K562 (cell line): ENCODE measurements at regions not wholly inside any gene's neighbourhood (a gene's known extent, or its start where the extent isn't known, plus 50 kb on each side); places are given as distances from the start of the nearest gene placed in this dataset.

Experiments used
- ATAC-seq: fragments of 200-7000 bp; cut with Tn5 transposase; 3 replicates; pipeline ENCODE4 v1.9.1; 2020; ENCODE audit warnings: moderate library complexity
- BruUV-seq: library from RNA; stranded (reverse); fragments of 400-500 nt; replicated peaks from 2 replicates; lab custom pipeline; 2021; lab: Mats Ljungman, UMichigan
- CTCF ChIA-PET: fragments of 300-600 bp; formaldehyde crosslinking; extraction: SDS; loops from one replicate; lab custom pipeline; 2021; ENCODE audit warnings: low intra/inter-chr PET ratio; lab: Yijun Ruan, JAX
- POLR2A ChIA-PET: fragments of 300-600, 350-650 bp; sonication (Branson Sonifier 250); formaldehyde crosslinking; extraction: SDS; loops from one replicate; lab custom pipeline; 2021; ENCODE audit warnings: antibody characterized with exemption, inconsistent platforms; lab: Yijun Ruan, JAX
- DNase-seq, 4 experiments: peaks; one replicate each; pipeline versions ENCODE4 v3.0.0 to v3.0.0-alpha.2; 2011 to 2018; ENCODE audit warnings: low spot score in 3 of 4, mixed read lengths in 3 of 4; ENCODE audit errors: extremely low read depth in 1 of 4
- FAIRE-seq: peaks from 2 replicates; lab custom pipeline; 2011; peaks lifted over from hg19 to GRCh38; lab: Jason Lieb, UNC
- H2AFZ ChIP-seq: 2 replicates; pipeline ENCODE4 v1.6.0; 2011; ENCODE audit warnings: low read depth, low read length, control low read depth, inconsistent platforms
- H3K27ac ChIP-seq: fragments of 200-600 bp; 3 replicates; pipeline ENCODE4 v1.8.0; 2011; ENCODE audit warnings: low read depth, mild to moderate bottlenecking, control low read depth, inconsistent platforms, low read length, moderate library complexity, mixed read lengths; ENCODE audit errors: extremely low read depth
- H3K27me3 ChIP-seq, 2 experiments: fragments of 300-600 bp in 1 of 2; 2 replicates in 1 of 2; 3 replicates in 1 of 2; pipeline versions ENCODE4 v1.6.0 to v1.8.0; 2011; ENCODE audit warnings: inconsistent platforms in 2 of 2, low read length in 2 of 2, mild to moderate bottlenecking in 1 of 2, mixed read lengths in 1 of 2, moderate library complexity in 1 of 2; ENCODE audit not compliant: control insufficient read depth in 2 of 2, insufficient read depth in 2 of 2
- H3K36me3 ChIP-seq: fragments of 300-600 bp; 3 replicates; pipeline ENCODE4 v1.8.0; 2011; ENCODE audit warnings: mild to moderate bottlenecking, low read length, inconsistent platforms; ENCODE audit not compliant: control insufficient read depth, insufficient read depth
- H3K4me1 ChIP-seq, 2 experiments: fragments of 200-600 bp in 1 of 2; replicated peaks in 1 of 2; 2 replicates in 1 of 2; 3 replicates in 1 of 2; pipeline versions ENCODE4 v1.5.1 to v1.8.0; 2011; ENCODE audit warnings: inconsistent platforms in 2 of 2, low read length in 2 of 2, mild to moderate bottlenecking in 1 of 2, mixed read lengths in 1 of 2, moderate library complexity in 1 of 2; ENCODE audit not compliant: control insufficient read depth in 2 of 2, insufficient read depth in 2 of 2
- H3K4me2 ChIP-seq: 2 replicates; pipeline ENCODE4 v1.6.1; 2011; ENCODE audit warnings: low read length, control low read depth, inconsistent platforms, mixed read lengths; ENCODE audit not compliant: insufficient read depth
- H3K4me3 ChIP-seq: fragments of 200-600 bp; sonication (generic), shearing (Covaris generic); 2 replicates; pipeline ENCODE4 v1.5.1; 2016; ENCODE audit warnings: control low read depth, inconsistent platforms
- H3K79me2 ChIP-seq: fragments of 200-600 bp; 3 replicates; pipeline ENCODE4 v1.8.0; 2011; ENCODE audit warnings: low read length, inconsistent platforms; ENCODE audit not compliant: control insufficient read depth, insufficient read depth
- H3K9ac ChIP-seq, 2 experiments: 2 replicates each; pipeline versions ENCODE4 v1.6.0 to v1.6.1; 2011; ENCODE audit warnings: low read depth in 2 of 2, low read length in 2 of 2, control low read depth in 1 of 2, inconsistent platforms in 1 of 2, mild to moderate bottlenecking in 1 of 2, mixed read lengths in 1 of 2; ENCODE audit not compliant: insufficient read depth in 1 of 2
- H3K9me1 ChIP-seq: one replicate; pipeline ENCODE4 v1.6.0; 2011; ENCODE audit warnings: inconsistent platforms, mild to moderate bottlenecking, low read length, moderate library complexity; ENCODE audit not compliant: control insufficient read depth, insufficient read depth
- H3K9me3 ChIP-seq: replicated peaks from 2 replicates; pipeline ENCODE4 v1.5.1; 2011; ENCODE audit warnings: low read depth, low read length, inconsistent platforms; ENCODE audit not compliant: control insufficient read depth, insufficient read depth
- H4K20me1 ChIP-seq: replicated peaks from 2 replicates; pipeline ENCODE4 v1.6.1; 2011; ENCODE audit warnings: low read length, inconsistent platforms, mixed read lengths; ENCODE audit not compliant: control insufficient read depth, insufficient read depth
- ESRRA ChIP-seq: fragments of 450-650 bp; IDR thresholded peaks from 2 replicates; pipeline ENCODE4 v1.6.1; 2014; ENCODE audit warnings: low read depth, mild to moderate bottlenecking, moderate library complexity, borderline replicate concordance
- HDAC8 ChIP-seq: fragments of 450-650 bp; IDR thresholded peaks from 2 replicates; pipeline ENCODE4 v1.6.1; 2016; ENCODE audit warnings: mild to moderate bottlenecking, missing genetic modification characterization, moderate library complexity, missing compliant biosample characterization
- MAZ ChIP-seq, 2 experiments: fragments of 450-650 bp in 1 of 2; sonication (generic) in 1 of 2; formaldehyde crosslinking; IDR thresholded peaks in 1 of 2; conservative IDR thresholded peaks in 1 of 2; 2 replicates each; pipeline versions ENCODE4 v1.4.0 to v1.5.0; 2020; ENCODE audit warnings: mild to moderate bottlenecking in 1 of 2, missing genetic modification reagents in 1 of 2
- MCM2 ChIP-seq: fragments of 450-650 bp; IDR thresholded peaks from 2 replicates; pipeline ENCODE4 v1.6.1; 2017; ENCODE audit warnings: low read depth, mild to moderate bottlenecking
- NUFIP1 ChIP-seq: fragments of 450-650 bp; IDR thresholded peaks from 2 replicates; pipeline ENCODE4 v1.6.1; 2018; ENCODE audit not compliant: partially characterized antibody
- PYGO2 ChIP-seq: fragments of 450-650 bp; IDR thresholded peaks from 2 replicates; pipeline ENCODE4 v1.6.1; 2016; ENCODE audit warnings: mild to moderate bottlenecking, missing genetic modification characterization, moderate library complexity, missing compliant biosample characterization
- RNF2 ChIP-seq: sonication (generic); IDR thresholded peaks from 2 replicates; pipeline ENCODE4 v1.6.1; 2016
- SIN3B ChIP-seq: fragments of 450-650 bp; IDR thresholded peaks from 2 replicates; pipeline ENCODE4 v1.6.1; 2017; ENCODE audit warnings: low read depth, mild to moderate bottlenecking, moderate library complexity
- TRIM28 ChIP-seq: fragments of 450-650 bp; IDR thresholded peaks from 2 replicates; pipeline ENCODE4 v1.6.1; 2017
- WGBS: fragments of 100-300 bp; shearing (Covaris generic); methylation state at CpG from one replicate; pipeline ENCODE4 v1.1.6; 2016; ENCODE audit warnings: low coverage, mixed read lengths; ENCODE audit not compliant: insufficient coverage; ENCODE audit errors: missing lambda C conversion rate; 5-methylcytosine and 5-hydroxymethylcytosine counted together
- in situ Hi-C: fragments of 300-500 bp; cut with MboI; formaldehyde crosslinking; loops from 4 replicates; pipeline ENCODE4 v1.15.0; 2018; ENCODE audit warnings: inconsistent platforms, mixed read lengths
- intact Hi-C: fragments of 100-400 bp; cut with micrococcal nuclease; formaldehyde crosslinking; loops from 2 replicates; pipeline ENCODE4 v1.14.2; 2022
- TF ChIP-seq, protein P1 (sequence below): fragments of 200-800 bp; sonication (Bioruptor generic); IDR thresholded peaks from 2 replicates; pipeline ENCODE4 v1.6.1; 2017; ENCODE audit warnings: missing genetic modification characterization, missing compliant biosample characterization
- TF ChIP-seq, protein P2 (sequence below), 2 experiments: fragments of 250-450 bp in 1 of 2; fragments of 450-650 bp in 1 of 2; sonication (Bioruptor Pico) in 1 of 2; IDR thresholded peaks; 2 replicates each; pipeline versions ENCODE4 v1.6.1 to v1.8.0; 2016 to 2021; ENCODE audit warnings: mild to moderate bottlenecking in 2 of 2, moderate library complexity in 2 of 2, missing compliant biosample characterization in 1 of 2, missing genetic modification characterization in 1 of 2
- TF ChIP-seq, protein P3 (sequence below): fragments of 250-450 bp; sonication (Bioruptor Pico); IDR thresholded peaks from 2 replicates; pipeline ENCODE4 v1.4.0; 2020; ENCODE audit warnings: mild to moderate bottlenecking, moderate library complexity
- TF ChIP-seq, protein P4 (sequence below): fragments of 450-650 bp; conservative IDR thresholded peaks from 2 replicates; pipeline ENCODE4 v1.6.1; 2016; ENCODE audit warnings: missing genetic modification characterization, low read depth, mild to moderate bottlenecking, missing compliant biosample characterization, moderate library complexity
- TF ChIP-seq, protein P5 (sequence below): fragments of 250-450 bp; sonication (Bioruptor Pico); IDR thresholded peaks from 2 replicates; pipeline ENCODE4 v1.5.0; 2020; ENCODE audit warnings: mild to moderate bottlenecking, borderline replicate concordance

DNA sequence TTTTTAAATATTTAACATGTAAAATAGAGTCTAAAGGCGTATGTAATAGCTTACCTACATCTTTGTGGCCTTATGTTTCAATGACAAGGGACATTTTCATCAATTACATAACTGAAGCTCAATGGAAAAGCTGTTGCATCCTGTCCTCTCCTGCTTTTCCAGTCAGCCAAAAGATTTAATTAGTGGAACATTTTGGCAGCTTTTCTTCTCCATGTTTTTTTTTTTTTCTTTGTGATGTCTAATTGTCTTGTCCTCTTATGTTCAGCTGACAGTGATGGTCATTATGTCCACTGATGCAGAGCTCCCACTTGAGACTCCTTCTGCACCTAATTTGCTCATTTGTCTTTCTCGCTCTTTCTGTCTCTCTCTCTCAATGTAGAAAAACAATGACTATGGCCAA lies 422.2 kb downstream of the GABRG1 start:
- no peaks in the 10 kb centered on the region for H3K9me1 ChIP-seq
- intact Hi-C loops = no loop called here
- 0% methylated on average over 2 of the region's 2 CpGs for WGBS
- CTCF ChIA-PET = no interaction called here
- H3K4me3 ChIP-seq = no peak overlapping the region
- ATAC-seq = no peak
- no peaks in the 10 kb centered on the region for H4K20me1 ChIP-seq
- FAIRE-seq = no peak
- no peak overlapping the region for H3K27ac ChIP-seq
- no peak overlapping the region for H2AFZ ChIP-seq
- in situ Hi-C loops = no loop called here
- DNase-seq = no peak
- H3K4me1 ChIP-seq = no peaks in the 10 kb centered on the region
- H3K27me3 ChIP-seq = no peaks in the 10 kb centered on the region
- no peaks in the 10 kb centered on the region for H3K36me3 ChIP-seq
- H3K4me2 ChIP-seq = no peak overlapping the region
- no peak overlapping the region for H3K9ac ChIP-seq
- 0 out of 2 replicates have a peak, but pooled peaks cover 2% of the 10 kb centered on the region for H3K9me3 ChIP-seq
- no TSS peak for BruUV-seq
- POLR2A ChIA-PET = no interaction called here
- no peaks in the 10 kb centered on the region for H3K79me2 ChIP-seq
- TF ChIP-seq, protein P1, sequence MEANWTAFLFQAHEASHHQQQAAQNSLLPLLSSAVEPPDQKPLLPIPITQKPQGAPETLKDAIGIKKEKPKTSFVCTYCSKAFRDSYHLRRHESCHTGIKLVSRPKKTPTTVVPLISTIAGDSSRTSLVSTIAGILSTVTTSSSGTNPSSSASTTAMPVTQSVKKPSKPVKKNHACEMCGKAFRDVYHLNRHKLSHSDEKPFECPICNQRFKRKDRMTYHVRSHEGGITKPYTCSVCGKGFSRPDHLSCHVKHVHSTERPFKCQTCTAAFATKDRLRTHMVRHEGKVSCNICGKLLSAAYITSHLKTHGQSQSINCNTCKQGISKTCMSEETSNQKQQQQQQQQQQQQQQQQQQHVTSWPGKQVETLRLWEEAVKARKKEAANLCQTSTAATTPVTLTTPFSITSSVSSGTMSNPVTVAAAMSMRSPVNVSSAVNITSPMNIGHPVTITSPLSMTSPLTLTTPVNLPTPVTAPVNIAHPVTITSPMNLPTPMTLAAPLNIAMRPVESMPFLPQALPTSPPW (CRISPR knock-in tag) = no peak
- TF ChIP-seq, protein P2, sequence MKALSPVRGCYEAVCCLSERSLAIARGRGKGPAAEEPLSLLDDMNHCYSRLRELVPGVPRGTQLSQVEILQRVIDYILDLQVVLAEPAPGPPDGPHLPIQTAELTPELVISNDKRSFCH (CRISPR knock-in tag; IDR thresholded peaks at IDR 0.05) = no peak
- TF ChIP-seq, protein P2 (tag; IDR thresholded peaks at IDR 0.05) = no peak
- TF ChIP-seq ESRRA (no peak), TRIM28 (no peak), PYGO2 (tag) (no peak), NUFIP1 (no peak), RNF2 (no peak), SIN3B (no peak), MCM2 (no peak), MAZ (CRISPR knock-in tag; conservative IDR thresholded peaks at IDR 0.05 in 1 of 2, IDR thresholded peaks at IDR 0.05 in 1 of 2) (no peak), HDAC8 (tag) (no peak)
- TF ChIP-seq, protein P3, sequence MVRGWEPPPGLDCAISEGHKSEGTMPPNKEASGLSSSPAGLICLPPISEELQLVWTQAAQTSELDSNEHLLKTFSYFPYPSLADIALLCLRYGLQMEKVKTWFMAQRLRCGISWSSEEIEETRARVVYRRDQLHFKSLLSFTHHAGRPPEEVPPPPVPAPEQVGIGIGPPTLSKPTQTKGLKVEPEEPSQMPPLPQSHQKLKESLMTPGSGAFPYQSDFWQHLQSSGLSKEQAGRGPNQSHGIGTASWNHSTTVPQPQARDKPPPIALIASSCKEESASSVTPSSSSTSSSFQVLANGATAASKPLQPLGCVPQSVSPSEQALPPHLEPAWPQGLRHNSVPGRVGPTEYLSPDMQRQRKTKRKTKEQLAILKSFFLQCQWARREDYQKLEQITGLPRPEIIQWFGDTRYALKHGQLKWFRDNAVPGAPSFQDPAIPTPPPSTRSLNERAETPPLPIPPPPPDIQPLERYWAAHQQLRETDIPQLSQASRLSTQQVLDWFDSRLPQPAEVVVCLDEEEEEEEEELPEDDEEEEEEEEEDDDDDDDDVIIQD (CRISPR knock-in tag) = no peak
- TF ChIP-seq, protein P4, sequence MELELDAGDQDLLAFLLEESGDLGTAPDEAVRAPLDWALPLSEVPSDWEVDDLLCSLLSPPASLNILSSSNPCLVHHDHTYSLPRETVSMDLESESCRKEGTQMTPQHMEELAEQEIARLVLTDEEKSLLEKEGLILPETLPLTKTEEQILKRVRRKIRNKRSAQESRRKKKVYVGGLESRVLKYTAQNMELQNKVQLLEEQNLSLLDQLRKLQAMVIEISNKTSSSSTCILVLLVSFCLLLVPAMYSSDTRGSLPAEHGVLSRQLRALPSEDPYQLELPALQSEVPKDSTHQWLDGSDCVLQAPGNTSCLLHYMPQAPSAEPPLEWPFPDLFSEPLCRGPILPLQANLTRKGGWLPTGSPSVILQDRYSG (tag) = no peak
- TF ChIP-seq, protein P5, sequence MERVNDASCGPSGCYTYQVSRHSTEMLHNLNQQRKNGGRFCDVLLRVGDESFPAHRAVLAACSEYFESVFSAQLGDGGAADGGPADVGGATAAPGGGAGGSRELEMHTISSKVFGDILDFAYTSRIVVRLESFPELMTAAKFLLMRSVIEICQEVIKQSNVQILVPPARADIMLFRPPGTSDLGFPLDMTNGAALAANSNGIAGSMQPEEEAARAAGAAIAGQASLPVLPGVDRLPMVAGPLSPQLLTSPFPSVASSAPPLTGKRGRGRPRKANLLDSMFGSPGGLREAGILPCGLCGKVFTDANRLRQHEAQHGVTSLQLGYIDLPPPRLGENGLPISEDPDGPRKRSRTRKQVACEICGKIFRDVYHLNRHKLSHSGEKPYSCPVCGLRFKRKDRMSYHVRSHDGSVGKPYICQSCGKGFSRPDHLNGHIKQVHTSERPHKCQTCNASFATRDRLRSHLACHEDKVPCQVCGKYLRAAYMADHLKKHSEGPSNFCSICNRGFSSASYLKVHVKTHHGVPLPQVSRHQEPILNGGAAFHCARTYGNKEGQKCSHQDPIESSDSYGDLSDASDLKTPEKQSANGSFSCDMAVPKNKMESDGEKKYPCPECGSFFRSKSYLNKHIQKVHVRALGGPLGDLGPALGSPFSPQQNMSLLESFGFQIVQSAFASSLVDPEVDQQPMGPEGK (CRISPR knock-in tag) = no peak
